Suprapubic skin (tissue), 4 donors: ENCODE measurements at regions not wholly inside any gene's neighbourhood (a gene's known extent, or its start where the extent isn't known, plus 50 kb on each side); places are given as distances from the start of the nearest gene placed in this dataset.

Experiments
- EP300 ChIP-seq: sonication (generic); formaldehyde crosslinking; IDR thresholded peaks from one replicate; pipeline ENCODE4 v1.6.1; 2017; ENCODE audit warnings: antibody characterized with exemption
- POLR2AphosphoS5 ChIP-seq, 3 donors: sonication (generic); formaldehyde crosslinking; IDR thresholded peaks; one replicate each; pipeline ENCODE4 v1.6.1; 2017; ENCODE audit warnings: antibody characterized with exemption in 3 of 3
- TF ChIP-seq, protein P1 (sequence below), 2 donors: fragments of 200-600 bp in 1 of 2; fragments of 450-650 bp in 1 of 2; sonication (generic) in 1 of 2; IDR thresholded peaks; one replicate each; pipeline ENCODE4 v1.5.1; 2016 to 2019; ENCODE audit warnings: antibody characterized with exemption in 2 of 2, mild to moderate bottlenecking in 1 of 2, moderate library complexity in 1 of 2

GRCh38 chr13:46949211-46949610 is 52.4 kb upstream of the HTR2A start:
- TF ChIP-seq, protein P1, sequence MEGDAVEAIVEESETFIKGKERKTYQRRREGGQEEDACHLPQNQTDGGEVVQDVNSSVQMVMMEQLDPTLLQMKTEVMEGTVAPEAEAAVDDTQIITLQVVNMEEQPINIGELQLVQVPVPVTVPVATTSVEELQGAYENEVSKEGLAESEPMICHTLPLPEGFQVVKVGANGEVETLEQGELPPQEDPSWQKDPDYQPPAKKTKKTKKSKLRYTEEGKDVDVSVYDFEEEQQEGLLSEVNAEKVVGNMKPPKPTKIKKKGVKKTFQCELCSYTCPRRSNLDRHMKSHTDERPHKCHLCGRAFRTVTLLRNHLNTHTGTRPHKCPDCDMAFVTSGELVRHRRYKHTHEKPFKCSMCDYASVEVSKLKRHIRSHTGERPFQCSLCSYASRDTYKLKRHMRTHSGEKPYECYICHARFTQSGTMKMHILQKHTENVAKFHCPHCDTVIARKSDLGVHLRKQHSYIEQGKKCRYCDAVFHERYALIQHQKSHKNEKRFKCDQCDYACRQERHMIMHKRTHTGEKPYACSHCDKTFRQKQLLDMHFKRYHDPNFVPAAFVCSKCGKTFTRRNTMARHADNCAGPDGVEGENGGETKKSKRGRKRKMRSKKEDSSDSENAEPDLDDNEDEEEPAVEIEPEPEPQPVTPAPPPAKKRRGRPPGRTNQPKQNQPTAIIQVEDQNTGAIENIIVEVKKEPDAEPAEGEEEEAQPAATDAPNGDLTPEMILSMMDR (IDR thresholded peaks at IDR 0.05) = no peak
- TF ChIP-seq POLR2AphosphoS5 (IDR thresholded peaks at IDR 0.05) (no peak), EP300 (no peak)
